CD14-positive monocyte (primary cell): ENCODE measurements at regions not wholly inside any gene's neighbourhood (a gene's known extent, or its start where the extent isn't known, plus 50 kb on each side); places are given as distances from the start of the nearest gene placed in this dataset.

Experiments used
- DNase-seq, 3 donors: peaks; one replicate each; pipeline ENCODE4 v3.0.0-alpha.2; 2011 to 2022
- H2AFZ ChIP-seq: 2 replicates; pipeline ENCODE4 v1.6.0; 2012; ENCODE audit warnings: mild to moderate bottlenecking, low read depth, low read length, inconsistent platforms; ENCODE audit not compliant: insufficient read depth, poor library complexity, severe bottlenecking
- H3K27ac ChIP-seq, 2 donors: 1 replicate in 1 of 2; 2 replicates in 1 of 2; pipeline ENCODE4 v1.5.1; 2012 to 2013; ENCODE audit warnings: low read length in 2 of 2, control low read depth in 1 of 2, inconsistent platforms in 1 of 2, low read depth in 1 of 2, mild to moderate bottlenecking in 1 of 2
- H3K27me3 ChIP-seq, 2 donors: one replicate each; pipeline versions ENCODE4 v1.6.0 to v1.6.1; 2011 to 2013; ENCODE audit warnings: low read length in 2 of 2; ENCODE audit not compliant: control insufficient read depth in 2 of 2, insufficient read depth in 2 of 2
- H3K36me3 ChIP-seq, 2 donors: replicated peaks in 1 of 2; 1 replicate in 1 of 2; 2 replicates in 1 of 2; pipeline versions ENCODE4 v1.5.1 to v1.6.1; 2012 to 2013; ENCODE audit warnings: low read length in 2 of 2, control low read depth in 1 of 2, inconsistent platforms in 1 of 2, mild to moderate bottlenecking in 1 of 2; ENCODE audit not compliant: insufficient read depth in 2 of 2, control insufficient read depth in 1 of 2
- H3K4me1 ChIP-seq, 2 donors: 1 replicate in 1 of 2; 2 replicates in 1 of 2; pipeline versions ENCODE4 v1.5.1 to v1.6.1; 2012 to 2013; ENCODE audit warnings: low read length in 2 of 2, control low read depth in 1 of 2, inconsistent platforms in 1 of 2, mild to moderate bottlenecking in 1 of 2, moderate library complexity in 1 of 2; ENCODE audit not compliant: insufficient read depth in 2 of 2, control insufficient read depth in 1 of 2
- H3K4me2 ChIP-seq: replicated peaks from 2 replicates; pipeline ENCODE3; 2012; ENCODE audit warnings: low read length, moderate library complexity, mild to moderate bottlenecking; ENCODE audit not compliant: poor library complexity, severe bottlenecking; ENCODE audit errors: extremely low read depth
- H3K4me3 ChIP-seq, 3 experiments: fragments of 200-600 bp in 1 of 3; sonication (generic) in 1 of 3; replicated peaks in 1 of 3; 1 replicate in 2 of 3; 2 replicates in 1 of 3; pipeline ENCODE4 v1.5.1; 2011 to 2013; ENCODE audit warnings: low read length in 3 of 3, mild to moderate bottlenecking in 3 of 3, control low read depth in 2 of 3, low read depth in 2 of 3, inconsistent platforms in 1 of 3, moderate library complexity in 1 of 3
- H3K79me2 ChIP-seq: 2 replicates; pipeline ENCODE4 v1.6.0; 2012; ENCODE audit warnings: mild to moderate bottlenecking, control low read depth, inconsistent platforms, low read length, moderate library complexity; ENCODE audit not compliant: insufficient read depth
- H3K9ac ChIP-seq: 2 replicates; pipeline ENCODE4 v1.6.0; 2017; ENCODE audit warnings: low read length, mild to moderate bottlenecking; ENCODE audit not compliant: insufficient read depth, poor library complexity, severe bottlenecking
- H3K9me3 ChIP-seq, 2 donors: replicated peaks in 1 of 2; 1 replicate in 1 of 2; 2 replicates in 1 of 2; pipeline versions ENCODE4 v1.5.1 to v1.6.1; 2012 to 2013; ENCODE audit warnings: low read length in 2 of 2, control low read depth in 1 of 2; ENCODE audit not compliant: control insufficient read depth in 1 of 2, insufficient read depth in 1 of 2
- H4K20me1 ChIP-seq: 2 replicates; pipeline ENCODE4 v1.6.0; 2012; ENCODE audit warnings: mild to moderate bottlenecking, low read length, control low read depth, moderate library complexity; ENCODE audit not compliant: insufficient read depth
- H3K27ac Mint-ChIP-seq, 7 donors: one replicate each; pipeline ENCODE4 v1.8.0; 2020; ENCODE audit warnings: mild to moderate bottlenecking in 7 of 7, mixed read lengths in 7 of 7, moderate library complexity in 6 of 7, inconsistent platforms in 2 of 7
- H3K27me3 Mint-ChIP-seq, 3 donors: one replicate each; pipeline ENCODE4 v1.8.0; 2021 to 2022; ENCODE audit warnings: low read depth in 3 of 3, mild to moderate bottlenecking in 3 of 3, mixed read lengths in 3 of 3, moderate library complexity in 3 of 3, inconsistent platforms in 1 of 3
- H3K36me3 Mint-ChIP-seq, 2 donors: one replicate each; pipeline ENCODE4 v1.8.0; 2020; ENCODE audit warnings: mixed read lengths in 2 of 2, inconsistent platforms in 1 of 2, mild to moderate bottlenecking in 1 of 2
- H3K4me1 Mint-ChIP-seq: one replicate; pipeline ENCODE4 v1.8.0; 2020; ENCODE audit warnings: mild to moderate bottlenecking, mixed read lengths
- H3K4me3 Mint-ChIP-seq, 2 donors: one replicate each; pipeline ENCODE4 v1.8.0; 2020; ENCODE audit warnings: mild to moderate bottlenecking in 2 of 2, mixed read lengths in 2 of 2, moderate library complexity in 1 of 2
- H3K9me3 Mint-ChIP-seq, 7 donors: one replicate each; pipeline ENCODE4 v1.8.0; 2020 to 2022; ENCODE audit warnings: mixed read lengths in 7 of 7, mild to moderate bottlenecking in 6 of 7, moderate library complexity in 6 of 7, inconsistent platforms in 2 of 7
- WGBS: methylation state at CpG from one replicate; pipeline ENCODE4 v1.1.5; 2013; ENCODE audit warnings: missing lambda C conversion rate; ENCODE audit not compliant: insufficient coverage; 5-methylcytosine and 5-hydroxymethylcytosine counted together
- intact Hi-C, 2 donors: fragments of 100-400 bp; cut with micrococcal nuclease; formaldehyde crosslinking; loops; one replicate each; pipeline versions ENCODE4 v1.15.0 to v1.15.1; 2023
- TF ChIP-seq, protein P1 (sequence below): fragments of 200-600 bp; IDR thresholded peaks from one replicate; pipeline ENCODE4 v1.8.0; 2022; ENCODE audit warnings: antibody characterized with exemption, mild to moderate bottlenecking

DNA sequence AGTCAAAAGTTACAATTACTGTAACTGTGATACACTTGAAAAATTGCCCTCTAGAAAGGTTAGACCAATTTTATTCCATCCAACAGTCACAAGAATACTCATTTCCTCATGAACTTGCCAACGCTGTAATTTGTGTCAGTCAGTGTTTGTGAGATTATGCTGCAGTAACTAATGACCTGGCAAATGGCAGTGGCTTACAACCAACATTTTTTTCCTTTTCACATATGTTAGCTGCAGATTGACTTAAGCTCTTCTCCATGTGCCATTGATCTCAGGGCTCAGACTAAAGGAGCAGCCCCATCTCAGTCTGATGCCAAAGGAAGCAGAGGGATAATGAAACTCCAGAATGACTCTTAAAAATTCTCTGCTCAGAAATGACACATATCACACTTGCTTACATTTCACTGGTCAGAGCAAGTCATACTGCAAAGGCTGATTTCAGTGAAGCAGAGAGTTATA lies 92.3 kb upstream of the ELOVL5 start:
- H3K27ac Mint-ChIP-seq, result peak overlapping the region in 2 of 7 donors; percentile 22 to 54
- DNase-seq, result no peak
- Histone ChIP-seq H3K4me1 (peaks cover 44 to 51% of the 10 kb centered on the region in 2 donors), H2AFZ (no peak overlapping the region), H3K9ac (no peak overlapping the region), H4K20me1 (no peaks in the 10 kb centered on the region), H3K36me3 (no peaks in the 10 kb centered on the region), H3K27me3 (no peaks in the 10 kb centered on the region), H3K79me2 (no peaks in the 10 kb centered on the region), H3K4me3 (no peak overlapping the region), H3K4me2 (no peak overlapping the region), H3K9me3 (no peaks in the 10 kb centered on the region), H3K27ac (peak overlapping the region in 1 of 2 donors; percentile 43)
- intact Hi-C loops, result no loop called here
- H3K4me3 Mint-ChIP-seq, result no peak overlapping the region
- peaks cover 0 to 2% (median 0%) of the 10 kb centered on the region in 7 donors for H3K9me3 Mint-ChIP-seq
- peaks cover 0 to 1% (median 0%) of the 10 kb centered on the region in 3 donors for H3K27me3 Mint-ChIP-seq
- H3K36me3 Mint-ChIP-seq, result no peaks in the 10 kb centered on the region
- no CpG with 5 or more reads among the region's 1 CpG for WGBS
- TF ChIP-seq, protein P1, sequence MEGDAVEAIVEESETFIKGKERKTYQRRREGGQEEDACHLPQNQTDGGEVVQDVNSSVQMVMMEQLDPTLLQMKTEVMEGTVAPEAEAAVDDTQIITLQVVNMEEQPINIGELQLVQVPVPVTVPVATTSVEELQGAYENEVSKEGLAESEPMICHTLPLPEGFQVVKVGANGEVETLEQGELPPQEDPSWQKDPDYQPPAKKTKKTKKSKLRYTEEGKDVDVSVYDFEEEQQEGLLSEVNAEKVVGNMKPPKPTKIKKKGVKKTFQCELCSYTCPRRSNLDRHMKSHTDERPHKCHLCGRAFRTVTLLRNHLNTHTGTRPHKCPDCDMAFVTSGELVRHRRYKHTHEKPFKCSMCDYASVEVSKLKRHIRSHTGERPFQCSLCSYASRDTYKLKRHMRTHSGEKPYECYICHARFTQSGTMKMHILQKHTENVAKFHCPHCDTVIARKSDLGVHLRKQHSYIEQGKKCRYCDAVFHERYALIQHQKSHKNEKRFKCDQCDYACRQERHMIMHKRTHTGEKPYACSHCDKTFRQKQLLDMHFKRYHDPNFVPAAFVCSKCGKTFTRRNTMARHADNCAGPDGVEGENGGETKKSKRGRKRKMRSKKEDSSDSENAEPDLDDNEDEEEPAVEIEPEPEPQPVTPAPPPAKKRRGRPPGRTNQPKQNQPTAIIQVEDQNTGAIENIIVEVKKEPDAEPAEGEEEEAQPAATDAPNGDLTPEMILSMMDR, result no peak
- peaks cover 50% of the 10 kb centered on the region for H3K4me1 Mint-ChIP-seq

DNA sequence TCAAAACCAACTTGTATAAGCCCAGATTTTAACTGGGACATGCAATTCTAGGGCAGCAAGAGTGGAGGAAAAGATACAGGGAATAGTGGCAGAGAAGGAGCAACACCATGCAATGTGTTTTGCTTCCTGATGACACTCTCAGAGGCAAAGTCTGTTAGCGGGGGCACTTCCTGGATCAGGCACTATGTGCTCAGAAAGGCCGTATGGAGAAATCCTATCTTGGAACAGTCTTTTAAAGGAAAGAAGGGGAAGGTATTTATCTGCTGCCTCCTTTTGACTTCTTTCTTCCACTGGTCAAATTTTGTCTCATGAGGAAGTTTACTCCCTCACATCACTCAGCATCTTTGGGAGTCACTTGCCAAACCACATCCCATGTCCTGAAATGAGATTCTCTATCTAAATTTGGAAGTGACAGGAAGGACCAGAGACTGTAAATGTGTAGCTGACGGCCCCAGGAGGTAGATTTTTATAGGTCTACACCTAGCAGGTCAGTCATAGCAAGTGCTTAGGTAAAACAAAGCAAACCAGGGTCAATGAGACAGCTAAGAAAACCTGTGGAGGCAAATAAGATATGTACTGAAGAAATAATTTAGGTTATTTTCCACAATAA lies 91.7 kb upstream of the ELOVL5 start:
- TF ChIP-seq, protein P1, result no peak
- Mint-ChIP-seq H3K4me1 (peaks cover 45% of the 10 kb centered on the region), H3K27ac (peak overlapping the region in 4 of 7 donors; percentile 8 to 75 (median 37)), H3K36me3 (no peaks in the 10 kb centered on the region), H3K27me3 (peaks cover 0 to 1% (median 0%) of the 10 kb centered on the region in 3 donors), H3K4me3 (peak overlapping the region in 1 of 2 donors; percentile 46), H3K9me3 (peaks cover 0 to 2% (median 0%) of the 10 kb centered on the region in 7 donors)
- Histone ChIP-seq H3K4me1 (peaks cover 38 to 45% of the 10 kb centered on the region in 2 donors), H3K36me3 (no peaks in the 10 kb centered on the region), H3K4me2 (peak overlapping the region; percentile 10), H3K4me3 (no peak overlapping the region), H4K20me1 (no peaks in the 10 kb centered on the region), H3K9me3 (no peaks in the 10 kb centered on the region), H2AFZ (peak overlapping the region; percentile 35), H3K79me2 (no peaks in the 10 kb centered on the region), H3K9ac (no peak overlapping the region), H3K27ac (peak overlapping the region in 1 of 2 donors; percentile 43), H3K27me3 (no peaks in the 10 kb centered on the region)
- 0% methylated on average over 2 of the region's 3 CpGs for WGBS
- intact Hi-C loops, result no loop called here
- peak in 1 of 3 donors; percentile 8 for DNase-seq
